Activated CD8-positive, alpha-beta memory T cell treated with anti-CD3 and anti-CD28 coated beads, Interleukin-2, amount 50 U/mL, for 1 hour (primary cell): ENCODE measurements at regions not wholly inside any gene's neighbourhood (a gene's known extent, or its start where the extent isn't known, plus 50 kb on each side); places are given as distances from the start of the nearest gene placed in this dataset.
A peak's percentile ranks its signal among the peaks of the same experiment; 100 is the strongest.

ENCODE experiments used
- DNase-seq: peaks from one replicate; pipeline ENCODE4 v3.0.0-alpha.2; 2020; ENCODE audit errors: extremely low read depth

DNA sequence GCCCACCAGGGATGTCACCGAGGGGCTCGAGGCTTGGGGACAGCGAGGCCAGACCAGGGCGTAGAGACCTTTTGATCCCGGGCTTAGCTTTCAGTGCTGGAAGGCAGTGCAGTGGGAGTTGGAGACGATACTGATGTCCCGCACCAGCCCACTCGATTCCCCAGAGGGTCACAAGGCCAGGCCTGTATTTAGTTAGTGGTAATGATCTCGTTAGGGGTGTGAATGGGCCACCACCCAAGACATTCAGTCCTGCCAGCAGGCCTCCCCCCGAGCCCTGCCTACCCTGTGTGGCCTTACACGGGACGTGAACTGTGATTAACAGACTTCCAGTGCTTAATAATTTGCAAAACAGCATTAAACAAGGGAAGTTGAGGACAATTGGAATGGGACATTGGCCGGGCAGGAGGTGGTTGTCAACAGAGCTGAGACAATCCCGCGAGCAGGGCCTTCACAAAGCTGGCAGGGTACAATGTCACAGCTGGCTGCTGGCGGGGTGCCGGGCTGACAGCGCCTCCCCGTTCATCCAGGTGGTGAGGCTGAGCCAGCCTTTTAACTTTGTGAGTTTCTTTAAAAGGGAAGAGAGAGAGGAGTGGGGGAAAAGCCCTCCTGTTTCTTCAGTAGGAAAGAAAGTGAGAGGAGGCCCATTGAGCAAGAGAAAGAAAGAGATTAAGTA is 175.3 kb upstream of the RALGAPA2 start:
- no peak for DNase-seq

DNA sequence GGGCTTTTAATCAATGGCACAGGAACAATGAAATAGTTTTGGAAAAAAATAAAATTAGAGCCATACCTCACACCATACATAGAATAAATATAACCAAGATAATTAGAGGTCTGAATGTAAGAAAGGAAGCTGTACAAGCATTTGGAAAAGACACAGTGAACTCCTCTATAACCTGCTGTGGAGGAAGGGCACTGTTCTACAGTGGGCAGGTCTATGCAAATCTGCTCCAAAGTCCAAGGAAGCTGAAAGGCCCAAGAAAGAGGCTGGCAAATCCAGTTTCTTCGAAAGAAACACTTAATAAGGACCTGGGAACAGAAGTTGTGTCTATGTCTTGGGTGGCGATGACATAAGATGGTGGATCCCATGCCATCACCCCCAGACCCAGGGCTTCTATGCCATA is 169.4 kb upstream of the RALGAPA2 start:
- no peak for DNase-seq

DNA sequence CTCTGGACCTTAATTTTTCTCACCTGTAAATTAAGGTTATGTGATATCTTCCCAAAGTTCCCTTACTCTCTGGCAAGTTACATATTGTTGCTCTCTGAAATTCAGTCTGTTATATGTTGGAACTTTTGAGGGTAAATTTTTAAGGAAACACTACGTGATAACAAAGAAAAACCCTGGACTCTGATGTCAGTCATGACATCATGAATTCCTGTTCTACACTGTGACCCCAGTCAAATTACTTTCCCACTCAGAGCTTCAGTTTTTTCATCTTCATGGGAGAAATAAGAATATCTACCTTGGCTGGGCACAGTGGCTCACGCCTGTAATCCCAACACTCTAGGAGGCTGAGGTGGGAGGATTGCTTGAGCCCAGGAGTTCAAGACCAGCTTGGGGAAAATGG is 164.6 kb upstream of the RALGAPA2 start:
- no peak for DNase-seq

DNA sequence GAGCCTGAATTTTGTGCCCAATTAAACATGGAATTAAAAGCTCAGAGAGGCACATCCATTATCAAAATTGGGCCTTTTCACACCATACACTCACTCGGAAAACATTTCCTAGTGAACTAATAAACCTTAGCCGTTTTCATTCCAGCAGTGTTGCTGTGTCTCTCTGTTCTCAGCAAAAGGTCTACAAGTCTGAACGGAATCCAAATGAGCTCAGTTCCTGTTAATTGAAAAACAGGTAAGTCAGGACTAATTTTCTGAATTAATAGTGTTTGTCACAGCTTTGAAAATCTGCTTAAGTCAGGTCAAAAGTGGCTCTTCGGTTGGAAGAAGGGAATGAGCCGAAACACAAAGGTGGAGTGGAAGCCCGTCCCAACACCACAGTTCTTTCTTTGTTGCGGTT is 163.3 kb upstream of the RALGAPA2 start:
- no peak for DNase-seq

DNA sequence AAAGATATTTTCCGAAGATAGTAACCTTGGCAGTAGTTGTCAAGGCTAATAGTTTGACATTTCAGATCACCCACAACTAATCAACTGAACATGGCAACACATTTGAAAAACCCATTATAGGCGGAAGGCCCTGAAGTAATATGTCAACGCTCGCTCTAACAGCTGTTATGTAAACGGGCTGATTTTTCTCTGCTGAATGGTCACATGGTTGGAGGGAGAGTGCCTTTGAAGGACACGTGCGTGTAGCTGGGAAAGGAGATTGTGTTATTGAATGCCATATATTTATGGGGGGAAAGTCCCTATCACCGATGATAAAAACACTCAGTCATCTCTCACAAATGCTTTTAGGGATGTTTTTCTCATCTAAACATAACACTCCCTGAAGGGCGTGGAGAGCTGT is 160.0 kb upstream of the RALGAPA2 start:
- no peak for DNase-seq

DNA sequence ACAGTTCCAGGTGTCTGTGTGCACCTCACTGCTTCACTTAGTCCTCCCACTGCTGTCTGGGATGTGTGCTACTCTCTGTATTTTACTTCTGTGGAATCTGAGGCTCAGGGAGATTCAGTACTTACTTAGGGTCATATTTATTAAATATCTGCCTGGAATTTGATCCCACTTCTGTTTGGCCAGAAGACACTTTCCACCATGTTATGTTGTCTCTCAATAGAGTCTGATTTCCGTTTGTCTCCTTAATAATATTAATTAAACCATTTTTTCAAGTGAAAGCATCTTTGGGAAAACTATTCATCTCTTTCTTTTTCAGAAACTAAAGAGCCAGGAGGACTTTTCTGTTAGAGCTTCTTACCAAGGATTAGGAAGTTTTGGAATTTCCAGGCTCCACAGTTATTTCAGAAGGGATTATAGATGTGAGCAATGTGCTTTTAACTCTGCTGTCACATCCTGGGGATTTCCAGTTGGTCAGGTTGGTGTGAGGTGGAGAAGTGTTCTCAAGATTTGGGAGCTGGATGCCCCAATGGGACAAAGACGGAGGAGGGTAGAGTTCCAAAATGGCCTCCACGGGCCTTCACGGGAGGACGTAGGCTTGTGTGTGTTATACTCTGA is 156.8 kb upstream of the RALGAPA2 start:
- no peak for DNase-seq

DNA sequence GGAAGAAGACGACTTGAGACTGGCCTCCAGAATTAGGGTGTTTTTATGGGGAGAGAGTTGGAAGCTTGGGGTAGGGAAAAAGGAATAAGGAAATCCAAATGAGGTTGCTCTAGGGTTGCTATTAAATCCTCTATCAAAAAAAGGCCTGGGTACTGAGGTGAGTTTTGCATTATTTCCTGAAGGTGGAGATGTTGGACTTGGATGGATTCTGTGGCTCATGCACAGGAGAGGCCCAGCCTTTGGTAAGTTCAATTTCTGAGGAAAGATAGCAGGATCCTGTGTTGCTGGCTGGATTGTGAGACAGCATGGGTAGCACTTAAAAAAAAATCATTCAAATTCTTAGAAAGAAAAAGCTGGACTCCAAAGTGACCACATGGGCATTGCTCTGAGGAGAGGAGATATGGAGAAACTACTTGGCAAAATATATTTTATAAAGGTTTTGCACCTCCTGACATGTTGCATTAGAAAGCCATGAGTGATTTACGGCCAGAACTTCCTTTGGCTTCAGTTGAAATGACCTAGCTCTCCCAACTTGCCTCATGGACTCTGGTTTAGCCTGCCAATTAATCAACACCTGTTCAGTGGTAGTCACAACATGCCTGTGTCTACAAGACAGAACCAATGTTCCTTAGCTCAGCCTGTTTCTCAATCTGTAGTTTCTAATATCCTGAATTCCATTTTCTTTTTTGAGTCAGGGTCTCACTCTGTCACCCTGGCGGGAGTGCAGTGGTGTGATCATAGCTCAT is 152.1 kb upstream of the RALGAPA2 start:
- no peak for DNase-seq

DNA sequence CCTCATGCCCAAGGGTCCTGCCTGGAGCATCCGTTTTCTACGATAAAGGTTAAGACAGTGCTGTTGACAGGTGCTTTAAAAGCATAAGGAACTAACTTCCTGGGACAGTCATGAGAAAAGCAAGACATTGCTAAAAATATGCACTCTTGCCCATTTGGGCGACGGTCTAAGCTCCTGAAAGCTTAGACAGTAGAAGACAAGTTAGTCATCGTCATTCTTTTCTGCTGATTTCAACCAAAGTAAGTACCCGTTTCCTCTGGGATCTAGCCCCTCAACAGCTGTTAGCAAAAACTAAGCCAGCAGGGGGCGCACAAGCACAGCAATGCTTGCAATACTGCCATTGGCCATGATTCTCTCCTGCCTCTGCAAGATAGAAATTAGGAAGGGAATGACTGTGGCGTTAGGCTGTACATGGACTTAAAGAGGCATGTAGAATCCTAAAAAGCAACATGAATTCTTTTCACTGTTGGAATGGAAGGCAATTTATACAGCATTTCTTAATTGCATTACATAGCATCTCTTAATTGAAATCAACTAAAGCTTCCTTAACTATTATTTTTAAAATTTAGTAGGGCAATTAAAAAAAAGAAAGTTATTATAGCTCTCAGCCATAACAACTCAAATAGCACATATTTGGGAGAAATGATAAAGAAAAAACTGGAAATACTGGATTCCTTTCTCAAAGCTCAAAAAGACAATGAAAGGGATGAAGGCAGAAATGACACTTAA is 147.8 kb upstream of the RALGAPA2 start:
- peak; percentile 55 for DNase-seq

DNA sequence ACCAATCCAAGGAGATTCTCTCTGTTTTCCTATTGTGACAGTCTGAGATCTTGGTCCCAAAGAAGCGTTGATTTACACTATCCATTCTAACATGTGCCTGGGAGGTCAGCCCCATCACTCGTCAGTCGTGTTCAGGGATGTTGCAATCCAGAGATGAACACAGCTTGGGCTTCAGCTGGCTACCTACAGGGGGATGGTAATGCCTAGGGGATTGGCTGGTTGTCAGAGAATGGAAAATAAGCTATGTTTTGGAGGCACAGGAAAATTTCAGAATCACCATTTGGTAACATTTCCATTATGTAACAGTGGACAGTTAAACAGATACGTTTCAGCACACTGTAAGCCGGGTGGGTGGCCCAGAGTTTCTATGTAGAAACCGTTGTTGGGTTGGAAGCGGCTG is 147.1 kb upstream of the RALGAPA2 start:
- DNase-seq, result no peak

DNA sequence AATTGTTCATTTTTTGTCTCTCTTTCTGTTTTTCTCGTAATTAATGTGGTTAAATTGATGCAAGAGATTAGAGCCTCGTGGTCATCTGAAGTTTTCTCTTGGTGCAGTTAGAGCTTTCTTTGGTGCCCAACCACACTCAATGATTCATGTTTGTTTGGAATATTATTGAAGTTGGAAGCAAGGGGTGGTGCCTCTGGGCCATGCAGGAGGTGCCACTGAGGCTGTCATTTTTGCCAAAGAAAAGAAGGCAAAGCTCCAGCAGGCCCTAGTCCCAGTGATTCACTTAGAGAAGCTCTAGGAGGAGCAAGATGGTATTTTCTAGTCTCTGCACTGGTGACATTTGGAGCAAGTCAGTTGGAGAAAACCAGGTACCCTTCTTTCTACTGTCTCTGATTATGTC is 144.5 kb upstream of the RALGAPA2 start:
- DNase-seq, result no peak

DNA sequence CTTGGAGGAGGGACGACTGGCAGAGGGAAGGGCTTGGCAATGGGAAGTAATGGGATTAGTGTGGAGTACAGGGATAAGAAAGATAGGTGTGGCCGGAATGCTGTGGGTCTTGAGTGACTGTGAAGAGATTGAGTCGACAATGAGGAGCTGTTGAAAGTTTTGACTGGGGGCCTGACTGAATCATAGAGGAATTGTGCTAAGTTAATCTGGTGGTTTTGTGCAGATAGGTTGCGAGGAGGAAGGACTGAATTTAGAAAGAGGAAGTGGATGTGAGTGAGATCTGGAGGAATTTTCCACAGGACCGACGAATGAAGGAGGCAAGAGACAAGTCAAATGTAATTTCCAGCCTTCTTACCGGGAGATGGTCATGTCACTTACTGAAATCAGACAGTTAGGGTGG is 143.9 kb upstream of the RALGAPA2 start:
- DNase-seq, result no peak

DNA sequence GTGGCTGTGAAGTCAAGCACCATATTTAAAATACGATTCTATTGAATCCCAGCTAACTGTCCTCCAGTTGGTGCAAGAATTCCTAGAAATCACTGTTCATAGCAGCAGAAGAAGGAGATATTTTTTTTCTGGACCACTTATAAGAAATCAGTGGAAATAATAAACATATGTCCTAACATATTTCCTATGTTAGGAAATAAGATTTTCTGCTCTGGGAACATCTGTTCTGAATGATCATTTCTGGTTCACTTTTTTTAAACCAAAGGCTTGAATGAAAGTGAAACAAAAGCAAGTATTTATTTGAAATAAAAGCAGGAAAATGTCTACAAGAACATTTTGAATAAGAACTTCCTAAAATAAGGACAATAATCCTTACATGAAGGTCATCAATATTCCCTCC is 138.9 kb upstream of the RALGAPA2 start:
- DNase-seq, result no peak

DNA sequence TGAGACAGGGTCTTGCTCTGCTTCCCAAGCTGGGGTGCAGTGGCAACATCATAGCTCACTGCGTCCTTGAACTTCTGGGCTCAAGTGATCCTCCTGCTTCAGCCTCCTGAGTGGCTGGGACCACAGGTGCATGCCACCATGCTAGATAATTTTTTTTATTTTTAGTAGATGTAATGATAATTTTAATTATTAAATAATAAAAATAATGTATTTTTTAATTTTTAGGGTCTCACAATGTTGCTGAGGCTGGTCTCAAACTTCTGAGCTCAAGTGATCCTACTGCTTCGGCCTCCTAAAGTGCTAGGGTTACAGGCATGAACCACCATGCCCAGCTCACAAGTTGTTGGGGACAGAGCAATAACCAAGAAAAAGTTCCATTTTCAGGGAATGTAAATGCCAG is 138.0 kb upstream of the RALGAPA2 start:
- DNase-seq, result no peak

DNA sequence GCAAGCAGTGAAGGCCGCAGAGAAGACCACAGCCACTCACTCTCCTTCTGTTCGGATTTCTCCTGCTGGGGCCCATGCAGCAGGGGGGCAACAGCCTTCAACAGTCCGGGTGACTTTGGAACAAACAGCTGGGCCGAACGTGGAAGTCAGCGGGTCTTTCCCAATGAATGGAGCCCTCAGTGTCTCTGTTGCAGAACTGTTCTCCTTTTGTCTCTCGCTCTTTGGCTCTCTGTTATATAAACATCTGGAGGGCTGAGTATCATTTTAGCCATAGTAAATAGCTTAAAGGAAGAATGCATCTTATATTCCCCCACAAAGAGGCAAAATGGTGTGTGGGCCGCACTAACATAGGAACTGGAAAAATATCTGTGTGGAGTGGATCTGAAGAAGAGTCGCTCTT is 136.7 kb upstream of the RALGAPA2 start:
- DNase-seq, result no peak

DNA sequence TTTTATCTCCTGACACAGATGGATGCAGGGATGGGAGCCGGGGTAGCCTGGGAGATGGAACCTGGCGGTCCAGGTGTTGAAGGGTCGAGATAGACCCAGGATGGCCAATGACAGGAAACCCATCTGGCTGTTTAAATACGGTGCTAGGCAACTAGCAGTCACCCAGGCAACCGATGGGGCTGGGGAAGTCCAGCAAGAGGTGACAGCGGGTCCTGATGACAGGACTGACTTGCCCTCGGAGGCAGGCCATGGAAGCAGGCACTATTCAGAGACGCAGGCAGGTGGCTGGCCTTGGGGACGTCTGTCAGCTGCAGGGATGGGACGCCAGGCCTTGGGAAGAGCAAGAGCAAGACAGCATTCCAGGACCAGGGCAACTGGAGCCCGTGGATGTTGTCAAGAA is 135.4 kb upstream of the RALGAPA2 start:
- no peak for DNase-seq

DNA sequence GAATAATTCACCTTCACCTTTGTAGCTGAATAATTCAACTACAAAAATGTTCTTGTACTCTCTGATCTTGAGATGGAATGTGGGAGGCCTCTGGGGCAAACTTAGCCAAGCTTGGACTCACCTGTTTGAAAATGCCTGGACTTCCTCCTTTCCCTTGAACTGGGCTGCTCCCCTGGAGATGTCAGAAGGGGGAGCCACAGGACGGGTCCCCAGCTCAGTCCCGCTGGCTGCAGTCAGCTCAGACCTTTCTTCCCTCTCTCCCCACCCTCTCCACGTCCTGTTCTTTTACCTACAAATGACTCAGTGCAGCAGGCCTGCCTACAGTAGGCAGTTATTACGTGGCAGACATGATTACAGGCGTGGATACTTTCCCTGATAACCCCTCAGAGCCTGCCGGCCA is 131.5 kb upstream of the RALGAPA2 start:
- DNase-seq, result no peak

DNA sequence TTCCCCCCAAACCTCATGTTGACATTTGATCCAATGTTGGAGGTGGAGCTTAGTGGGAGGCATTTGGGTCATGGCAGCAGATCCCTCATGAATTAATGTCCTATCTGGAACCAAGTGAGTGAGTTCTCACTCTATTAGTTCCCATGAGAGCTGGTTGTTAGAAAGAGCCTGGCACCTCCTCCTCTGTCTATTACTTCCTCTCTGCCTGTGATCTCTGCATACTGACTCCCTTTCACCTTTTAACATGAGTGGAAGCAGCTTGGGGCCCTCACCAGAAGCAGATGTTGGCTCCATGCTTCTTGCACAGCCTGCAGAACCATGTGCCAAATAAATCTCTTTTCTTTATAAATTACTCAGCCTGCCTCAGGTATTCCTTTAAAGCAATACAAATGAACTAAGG is 127.3 kb upstream of the RALGAPA2 start:
- DNase-seq, result no peak

DNA sequence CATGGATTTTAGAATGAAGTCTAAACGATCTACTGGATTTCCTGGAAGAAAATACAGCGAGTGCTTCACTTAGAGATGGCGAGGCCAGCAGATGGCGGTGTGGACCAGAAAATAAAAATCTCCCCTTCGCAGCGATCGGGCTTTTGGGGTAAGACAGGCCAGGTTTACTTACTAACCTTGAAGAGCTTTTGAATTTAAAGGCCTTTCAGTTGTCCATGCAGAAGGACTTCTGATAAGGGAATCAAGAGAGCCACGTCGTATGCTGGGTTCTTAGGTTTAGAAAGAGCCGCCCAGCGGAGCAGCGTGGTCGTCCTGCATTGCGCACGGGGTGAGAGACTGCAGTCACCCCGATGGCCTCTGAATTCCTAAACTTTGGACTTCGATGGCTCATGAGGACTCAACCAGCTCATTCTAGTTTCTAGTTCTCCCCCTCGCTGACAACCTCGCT is 125.2 kb upstream of the RALGAPA2 start:
- DNase-seq, result no peak

DNA sequence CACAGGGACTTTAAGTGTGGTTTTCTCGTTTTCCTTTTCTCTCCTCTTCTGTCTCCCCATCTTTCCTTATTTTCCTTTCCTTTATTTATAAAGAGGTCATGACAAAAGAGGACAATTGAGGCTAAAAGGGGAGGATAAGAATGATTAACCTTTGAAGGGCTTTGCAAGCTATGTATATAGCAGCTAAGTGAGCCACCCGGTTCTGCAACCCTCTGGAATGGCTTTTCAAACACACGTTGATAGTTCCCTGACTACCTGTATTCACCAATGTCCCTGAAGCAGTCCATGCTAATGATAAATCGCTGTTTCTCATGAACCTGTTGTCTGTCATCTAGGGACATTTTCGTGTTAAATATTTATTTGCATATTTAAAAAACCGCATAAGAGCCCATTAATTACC is 124.4 kb upstream of the RALGAPA2 start:
- DNase-seq, result no peak

DNA sequence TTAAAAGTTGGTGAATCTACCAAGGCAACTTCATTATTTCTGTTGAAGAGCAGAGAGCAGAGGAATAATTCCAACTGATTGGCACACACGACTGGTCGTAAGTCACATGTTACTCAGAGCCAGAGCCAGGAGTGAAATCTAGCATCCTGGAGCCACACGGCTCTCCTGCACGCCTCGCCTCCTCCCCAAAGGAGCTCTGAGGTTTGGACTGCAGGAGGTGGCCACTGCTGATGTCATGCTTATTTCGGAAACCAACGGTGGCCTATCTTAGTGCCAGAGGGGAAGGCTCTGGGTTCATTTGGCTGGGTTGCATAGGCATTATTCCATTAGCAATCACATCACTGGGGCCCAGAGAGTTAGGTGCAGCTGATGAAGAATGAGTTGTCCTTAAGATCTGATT is 123.5 kb upstream of the RALGAPA2 start:
- no peak for DNase-seq

DNA sequence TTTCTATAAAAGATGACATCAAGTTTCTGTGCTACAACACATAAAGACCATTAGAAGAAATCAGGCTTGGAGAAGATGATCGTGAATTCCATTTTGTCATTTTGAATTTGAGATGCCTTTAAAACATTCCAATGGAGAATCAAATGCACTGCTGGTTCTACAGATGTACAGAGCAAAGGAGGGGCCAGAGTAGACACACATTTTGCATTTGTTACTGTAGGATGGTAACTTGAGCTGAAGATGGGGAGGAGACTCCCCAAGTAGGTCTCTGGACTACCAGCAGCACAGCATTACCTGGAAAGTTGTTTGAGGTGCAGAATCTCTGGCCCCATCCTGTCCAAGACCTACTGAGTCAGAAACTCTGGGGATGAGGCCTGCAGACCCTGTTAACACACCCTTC is 121.6 kb upstream of the RALGAPA2 start:
- no peak for DNase-seq

DNA sequence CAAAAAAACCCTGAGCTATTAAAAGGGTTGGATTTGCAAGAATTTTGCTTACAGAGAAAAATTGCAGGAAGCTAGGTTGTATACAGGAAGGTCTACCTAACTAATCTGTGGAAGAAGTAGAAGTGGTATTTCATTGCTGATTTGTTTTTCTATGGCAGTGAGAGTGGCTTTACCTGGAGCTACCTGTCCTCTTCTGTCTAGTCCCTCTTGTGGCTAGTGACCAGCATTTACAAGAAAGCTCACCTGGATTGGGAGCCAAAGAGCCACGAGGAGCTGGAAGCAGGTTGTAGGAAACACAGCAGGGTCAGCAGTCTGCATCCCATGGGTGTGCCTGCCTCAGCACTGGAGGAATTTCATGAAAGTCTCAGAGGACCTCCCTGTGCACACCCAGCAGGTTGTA is 120.3 kb upstream of the RALGAPA2 start:
- no peak for DNase-seq

DNA sequence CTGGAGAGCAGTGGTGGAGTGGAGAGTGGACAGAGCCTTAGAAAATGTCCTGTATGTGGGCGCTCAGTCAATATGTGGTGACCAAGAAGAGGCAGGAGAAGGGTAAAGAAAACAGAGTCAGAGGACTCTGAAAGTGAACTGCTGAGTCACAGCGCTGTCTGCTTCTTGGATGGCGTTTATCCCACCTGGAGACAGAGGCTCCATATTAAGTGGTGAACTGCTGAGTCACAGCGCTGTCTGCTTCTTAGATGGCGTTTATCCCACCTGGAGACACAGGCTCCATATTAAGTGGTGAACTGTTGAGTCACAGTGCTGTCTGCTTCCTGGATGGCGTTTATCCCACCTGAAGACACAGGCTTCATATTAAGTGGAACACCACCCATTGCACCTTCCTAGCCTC is 119.3 kb upstream of the RALGAPA2 start:
- DNase-seq, result no peak
